Epithelial cell of esophagus (primary cell): ENCODE measurements at regions not wholly inside any gene's neighbourhood (a gene's known extent, or its start where the extent isn't known, plus 50 kb on each side); places are given as distances from the start of the nearest gene placed in this dataset.

Experiments used
- DNase-seq: peaks from one replicate; pipeline ENCODE4 v3.0.0; 2010; ENCODE audit warnings: low read depth
- H3K4me3 ChIP-seq: 2 replicates; pipeline ENCODE4 v1.5.1; 2011; ENCODE audit warnings: mild to moderate bottlenecking, low read length, control low read depth
- TF ChIP-seq, protein P1 (sequence below): IDR thresholded peaks from 2 replicates; pipeline ENCODE4 v1.5.1; 2011; ENCODE audit warnings: low read depth, mild to moderate bottlenecking, low read length, control low read depth, inconsistent platforms; ENCODE audit not compliant: insufficient read depth; ENCODE audit errors: missing control alignments

DNA sequence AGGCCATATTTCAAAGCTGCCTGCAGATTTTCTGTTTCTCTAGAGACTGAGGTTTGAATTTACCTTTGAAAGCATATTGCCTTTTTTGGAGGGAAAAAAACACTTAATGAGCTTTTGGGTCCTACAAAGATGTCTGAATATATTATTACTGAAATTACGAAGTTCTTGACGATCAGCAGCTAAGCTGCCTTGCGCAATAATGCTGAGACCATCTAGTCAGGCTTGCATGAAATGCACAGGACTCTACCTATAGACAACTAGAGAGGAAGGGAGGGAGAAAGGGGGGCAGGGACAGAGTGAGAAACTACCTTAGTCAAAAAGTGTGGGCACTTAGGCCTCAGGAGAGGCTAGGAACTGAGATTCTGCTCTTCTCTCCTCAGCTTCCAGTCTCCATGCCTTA, 175.9 kb upstream of the KIF2A start:
- TF ChIP-seq, protein P1, sequence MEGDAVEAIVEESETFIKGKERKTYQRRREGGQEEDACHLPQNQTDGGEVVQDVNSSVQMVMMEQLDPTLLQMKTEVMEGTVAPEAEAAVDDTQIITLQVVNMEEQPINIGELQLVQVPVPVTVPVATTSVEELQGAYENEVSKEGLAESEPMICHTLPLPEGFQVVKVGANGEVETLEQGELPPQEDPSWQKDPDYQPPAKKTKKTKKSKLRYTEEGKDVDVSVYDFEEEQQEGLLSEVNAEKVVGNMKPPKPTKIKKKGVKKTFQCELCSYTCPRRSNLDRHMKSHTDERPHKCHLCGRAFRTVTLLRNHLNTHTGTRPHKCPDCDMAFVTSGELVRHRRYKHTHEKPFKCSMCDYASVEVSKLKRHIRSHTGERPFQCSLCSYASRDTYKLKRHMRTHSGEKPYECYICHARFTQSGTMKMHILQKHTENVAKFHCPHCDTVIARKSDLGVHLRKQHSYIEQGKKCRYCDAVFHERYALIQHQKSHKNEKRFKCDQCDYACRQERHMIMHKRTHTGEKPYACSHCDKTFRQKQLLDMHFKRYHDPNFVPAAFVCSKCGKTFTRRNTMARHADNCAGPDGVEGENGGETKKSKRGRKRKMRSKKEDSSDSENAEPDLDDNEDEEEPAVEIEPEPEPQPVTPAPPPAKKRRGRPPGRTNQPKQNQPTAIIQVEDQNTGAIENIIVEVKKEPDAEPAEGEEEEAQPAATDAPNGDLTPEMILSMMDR = no peak
- H3K4me3 ChIP-seq = no peak overlapping the region
- no peak for DNase-seq

DNA sequence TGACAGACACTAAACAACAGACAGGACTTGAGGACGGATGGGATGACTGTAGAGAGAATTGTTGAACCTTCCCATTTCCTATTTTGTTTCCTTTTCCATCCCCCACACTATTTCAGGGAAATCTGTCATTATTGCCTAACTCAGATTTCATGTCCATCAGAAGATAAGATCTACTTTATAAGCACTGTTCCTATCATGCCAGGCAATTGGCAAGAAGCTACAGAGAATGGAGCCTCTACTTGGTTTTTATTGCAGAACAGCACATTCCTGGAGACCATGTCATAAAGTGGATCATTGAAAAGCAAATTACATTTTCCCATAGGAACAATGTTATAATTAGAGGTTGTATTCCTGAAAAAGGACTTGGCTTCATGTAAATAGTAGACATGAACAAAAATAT, 173.7 kb upstream of the KIF2A start:
- no peak for DNase-seq
- H3K4me3 ChIP-seq = no peak overlapping the region
- TF ChIP-seq, protein P1 = no peak

GRCh38 chr5:62133426-62133825, 172.6 kb upstream of the KIF2A start:
- DNase-seq = no peak
- TF ChIP-seq, protein P1 = no peak
- no peak overlapping the region for H3K4me3 ChIP-seq

DNA sequence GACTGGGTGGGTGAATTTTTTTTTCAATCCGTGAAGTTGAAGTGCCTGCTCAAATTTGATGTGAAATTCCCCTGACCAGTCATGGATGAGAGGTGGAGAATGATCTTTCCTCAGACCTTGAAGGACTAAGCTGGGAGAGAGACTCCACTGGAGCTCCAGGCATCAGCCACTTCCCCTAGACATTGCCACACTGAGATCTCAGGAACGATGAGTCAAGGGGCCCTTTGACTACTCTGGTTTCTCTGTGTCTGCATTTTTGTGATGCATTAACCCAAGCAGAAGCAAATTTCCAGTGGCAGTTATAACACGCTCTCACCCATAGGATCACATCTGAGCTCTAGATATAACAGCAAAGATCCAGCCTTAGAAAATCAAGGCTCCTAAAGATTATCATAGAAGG, 171.2 kb upstream of the KIF2A start:
- DNase-seq = peak; percentile 62
- no peak overlapping the region for H3K4me3 ChIP-seq
- TF ChIP-seq, protein P1 = no peak

DNA sequence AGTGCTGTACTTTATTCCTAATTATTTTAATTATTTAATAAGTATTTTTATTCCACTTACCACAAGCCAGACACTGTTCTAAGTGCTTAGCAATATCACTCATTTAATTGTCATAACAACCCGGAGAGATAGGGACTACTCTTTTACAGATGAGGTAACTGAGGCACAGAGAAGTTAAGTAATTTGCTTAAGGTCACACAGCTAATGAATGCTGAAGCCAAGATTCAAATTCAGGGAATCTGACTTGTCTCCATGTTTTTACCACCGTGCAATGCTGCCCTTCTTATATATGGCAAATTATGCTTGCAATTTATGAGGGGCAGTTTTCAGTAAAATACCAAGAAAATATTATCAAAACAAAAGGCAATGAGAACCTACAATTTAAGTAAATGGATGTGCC, 168.4 kb upstream of the KIF2A start:
- no peak for DNase-seq
- H3K4me3 ChIP-seq = no peak overlapping the region

DNA sequence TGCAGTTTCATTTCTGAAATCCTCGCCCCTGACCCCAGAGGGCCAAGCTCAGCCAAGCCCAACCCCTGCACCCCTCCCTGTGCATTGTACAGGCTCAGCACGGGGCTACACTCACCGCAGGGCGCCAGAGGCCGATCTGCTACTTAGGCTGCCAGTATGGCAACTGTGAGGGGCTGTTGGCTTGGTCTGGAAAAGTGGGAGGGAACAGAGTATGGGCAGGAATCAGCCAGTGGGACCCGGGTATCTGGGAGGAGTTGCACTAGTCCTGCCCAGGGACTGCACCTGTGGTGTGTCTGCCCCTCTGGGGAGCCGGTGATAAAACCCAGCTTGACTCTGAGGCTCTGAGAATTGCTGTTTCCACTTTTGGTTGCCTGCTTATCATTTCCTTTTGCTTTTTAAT, 167.4 kb upstream of the KIF2A start:
- H3K4me3 ChIP-seq = no peak overlapping the region
- TF ChIP-seq, protein P1 = no peak
- no peak for DNase-seq

More for the DNA sequence above, 168.4 kb upstream of the KIF2A start:
- TF ChIP-seq, protein P1 = no peak

DNA sequence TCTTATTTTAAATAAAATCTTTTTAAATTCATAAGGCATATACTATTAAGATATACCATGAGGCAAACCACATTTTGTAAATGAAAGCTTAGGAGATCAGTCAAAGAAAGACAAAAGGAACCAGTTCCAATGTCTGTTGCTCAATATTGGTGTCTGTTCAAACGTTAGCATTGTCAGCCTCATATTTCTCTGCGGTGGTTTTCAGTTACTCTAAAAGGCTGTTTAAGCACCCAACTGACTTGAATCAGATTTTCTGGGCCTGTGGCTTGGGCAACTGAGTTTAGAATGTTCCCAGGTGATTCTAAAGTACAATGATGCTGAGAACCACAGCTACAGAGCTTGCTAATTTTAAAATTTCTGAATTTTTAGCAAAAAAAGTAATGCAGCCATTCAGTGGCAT, 166.3 kb upstream of the KIF2A start:
- DNase-seq = no peak
- TF ChIP-seq, protein P1 = no peak
- H3K4me3 ChIP-seq = no peak overlapping the region
